ENCODE measurements at regions not wholly inside any gene's neighbourhood (a gene's known extent, or its start where the extent isn't known, plus 50 kb on each side); places are given as distances from the start of the nearest gene placed in this dataset.

- no peak for DNase-seq
- peaks cover 14% of the 10 kb centered on the region for H3K4me1 Mint-ChIP-seq
- no peak overlapping the region for H3K27ac Mint-ChIP-seq
- ChIA-PET CTCF (no interaction called here), POLR2A (no interaction called here)
- H3K27me3 Mint-ChIP-seq = no peaks in the 10 kb centered on the region
- H3K4me3 Mint-ChIP-seq = no peak overlapping the region
- peaks cover 9% of the 10 kb centered on the region for H3K9me3 Mint-ChIP-seq
- H3K36me3 Mint-ChIP-seq (ENCODE audit: low read depth) = peaks cover 6% of the 10 kb centered on the region
Measured at GRCh38 chr5:56487528-56488115, 254.5 kb upstream of the ANKRD55 start.

DNA sequence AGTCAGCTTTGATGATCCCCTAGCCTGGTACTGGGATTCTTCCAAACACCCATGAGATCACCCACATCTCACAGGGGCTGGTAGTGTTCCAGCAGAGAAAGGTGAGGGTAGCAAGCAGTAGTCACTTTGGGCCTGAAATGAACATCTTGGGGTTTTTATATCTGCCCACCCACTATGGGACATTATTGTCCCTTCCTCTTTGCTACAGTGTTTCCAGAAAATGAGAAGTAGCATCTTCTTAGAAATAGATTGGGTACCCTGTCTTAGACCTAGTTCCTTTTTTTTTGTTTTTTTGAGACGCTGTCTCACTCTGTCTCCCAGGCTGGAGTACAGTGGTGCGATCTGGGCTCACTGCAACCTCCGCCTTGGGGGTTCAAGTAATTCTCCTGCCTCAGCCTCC lies 249.2 kb upstream of the ANKRD55 start:
- DNase-seq = no peak
- peaks cover 44% of the 10 kb centered on the region for H3K4me1 Mint-ChIP-seq
- CTCF ChIA-PET = interaction anchor here (1.0 to 1.5 kb wide), 3 partner anchors 212 to 355 kb away, joined by 3 to 4 read pairs (median 3); no protein-coding TSS in a partner anchor
- no peak overlapping the region for H3K4me3 Mint-ChIP-seq
- H3K27ac Mint-ChIP-seq = peak overlapping the region; percentile 53
- peaks cover 4% of the 10 kb centered on the region for H3K9me3 Mint-ChIP-seq
- H3K27me3 Mint-ChIP-seq = no peaks in the 10 kb centered on the region
- peaks cover 6% of the 10 kb centered on the region for H3K36me3 Mint-ChIP-seq (ENCODE audit: low read depth)
- POLR2A ChIA-PET = interaction anchor here (3.7 kb wide), 1 partner anchor 333 kb away, joined by 24 read pairs; the partner anchor contains the start of gene MAP3K1

DNA sequence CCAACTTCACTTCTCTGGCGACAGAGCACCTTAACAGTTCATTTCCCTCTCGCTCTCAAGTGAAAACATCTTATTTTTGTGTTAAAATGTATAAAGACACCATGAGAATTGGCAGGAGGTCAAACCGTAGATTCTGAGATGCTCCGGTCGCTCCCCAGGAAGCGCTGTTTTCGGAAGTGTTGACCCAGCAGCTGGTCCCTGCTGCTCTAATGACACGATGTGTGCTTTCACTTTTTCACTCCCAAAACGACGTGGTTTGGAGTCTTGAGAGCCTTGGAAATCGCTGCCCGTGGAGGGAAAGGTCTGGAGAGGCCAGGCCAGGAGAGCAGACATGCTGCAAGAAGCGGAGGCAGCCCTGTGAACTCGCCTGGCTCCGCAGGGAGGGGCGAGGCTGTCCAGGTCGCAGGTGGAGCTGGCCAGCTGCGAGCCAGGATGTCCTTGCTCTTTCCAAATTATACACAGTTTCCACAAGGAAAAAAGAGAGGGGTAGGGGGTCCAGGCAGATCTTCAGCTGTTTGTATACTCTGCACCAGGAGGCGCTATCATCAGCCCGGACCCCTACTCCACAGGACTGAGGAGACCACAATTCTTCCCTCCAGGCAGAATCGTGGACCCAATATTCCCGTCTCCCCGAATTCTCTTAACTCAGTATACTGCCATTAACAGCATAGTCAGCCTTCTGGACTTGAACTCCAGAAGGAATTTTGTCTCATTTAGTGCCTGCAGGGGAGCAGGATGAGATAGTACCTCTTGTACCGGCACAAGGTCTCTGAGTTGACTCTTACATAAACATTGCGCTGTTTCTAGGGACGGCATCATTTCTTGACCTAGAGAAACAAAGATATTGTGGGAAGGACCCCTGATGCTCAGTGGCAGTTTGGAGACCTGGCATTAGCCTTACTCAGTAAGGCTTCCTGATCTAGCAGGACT lies 248.6 kb upstream of the ANKRD55 start:
- peaks cover 1% of the 10 kb centered on the region for H3K9me3 Mint-ChIP-seq
- ChIA-PET CTCF (interaction anchor here (1.0 to 1.5 kb wide), 5 partner anchors 211 to 356 kb away, joined by 3 to 4 read pairs (median 3); no protein-coding TSS in a partner anchor), POLR2A (interaction anchor here (0.7 to 4.9 kb wide), 12 partner anchors 10 to 357 kb away, joined by 3 to 34 read pairs (median 8); partner anchors contain the start of gene MAP3K1)
- H3K27me3 Mint-ChIP-seq = no peaks in the 10 kb centered on the region
- peaks cover 2% of the 10 kb centered on the region for H3K36me3 Mint-ChIP-seq (ENCODE audit: low read depth)
- H3K27ac Mint-ChIP-seq = peak overlapping the region; percentile 84
- H3K4me1 Mint-ChIP-seq = peaks cover 50% of the 10 kb centered on the region
- peak; percentile 30 for DNase-seq
- H3K4me3 Mint-ChIP-seq = peak overlapping the region; percentile 77

GRCh38 chr5:56480705-56481427 lies 247.7 kb upstream of the ANKRD55 start:
- Mint-ChIP-seq H3K4me1 (peaks cover 56% of the 10 kb centered on the region), H3K27ac (peak overlapping the region; percentile 96), H3K36me3 (ENCODE audit: low read depth) (no peaks in the 10 kb centered on the region), H3K27me3 (no peaks in the 10 kb centered on the region), H3K9me3 (no peaks in the 10 kb centered on the region), H3K4me3 (peak overlapping the region; percentile 77)
- ChIA-PET POLR2A (interaction anchor here (0.8 to 4.9 kb wide), 26 partner anchors 11 to 357 kb away, joined by 3 to 34 read pairs (median 4); partner anchors contain the start of gene MAP3K1), CTCF (interaction anchor here (0.7 to 3.5 kb wide), 14 partner anchors 152 to 545 kb away, joined by 3 to 16 read pairs (median 3); no protein-coding TSS in a partner anchor)
- DNase-seq = peak; percentile 34

DNA sequence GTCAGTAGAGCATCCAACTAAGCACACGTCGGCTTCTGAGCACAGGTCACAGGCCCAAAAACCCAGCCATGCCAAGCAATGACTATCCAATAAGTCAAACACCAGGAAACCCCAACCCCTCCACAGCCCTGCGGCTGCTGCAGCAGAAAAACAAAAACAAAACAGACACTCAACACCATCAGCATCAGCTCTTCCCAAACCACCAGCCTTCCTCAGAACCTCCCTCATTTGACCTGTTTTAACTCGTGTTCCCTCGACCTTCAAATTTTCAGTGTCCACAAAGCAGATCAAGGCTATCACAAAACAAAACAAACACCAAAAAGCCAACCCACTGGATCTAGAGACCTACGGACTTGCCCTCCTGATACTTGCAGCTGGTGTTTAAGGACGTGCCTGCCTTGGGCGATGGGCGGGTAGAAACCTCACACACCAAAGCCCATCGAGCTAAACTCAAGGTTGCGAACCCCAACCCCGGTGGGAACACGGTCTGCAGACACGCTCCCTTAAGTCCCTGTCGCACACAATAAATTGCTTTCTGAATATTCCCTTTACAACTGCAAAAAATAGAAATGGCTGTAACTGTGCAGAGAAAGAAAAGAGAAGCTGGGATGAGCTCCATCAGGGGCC lies 247.1 kb upstream of the ANKRD55 start:
- Mint-ChIP-seq H3K9me3 (no peaks in the 10 kb centered on the region), H3K27ac (peak overlapping the region; percentile 96), H3K36me3 (ENCODE audit: low read depth) (no peaks in the 10 kb centered on the region), H3K27me3 (no peaks in the 10 kb centered on the region), H3K4me1 (peaks cover 57% of the 10 kb centered on the region), H3K4me3 (peak overlapping the region; percentile 66)
- ChIA-PET CTCF (interaction anchor here (0.7 to 3.5 kb wide), 11 partner anchors 152 to 544 kb away, joined by 3 to 16 read pairs (median 3); no protein-coding TSS in a partner anchor), POLR2A (interaction anchor here (0.8 to 4.9 kb wide), 27 partner anchors 11 to 358 kb away, joined by 3 to 34 read pairs (median 5); partner anchors contain the start of gene MAP3K1)
- peak; percentile 63 for DNase-seq

DNA sequence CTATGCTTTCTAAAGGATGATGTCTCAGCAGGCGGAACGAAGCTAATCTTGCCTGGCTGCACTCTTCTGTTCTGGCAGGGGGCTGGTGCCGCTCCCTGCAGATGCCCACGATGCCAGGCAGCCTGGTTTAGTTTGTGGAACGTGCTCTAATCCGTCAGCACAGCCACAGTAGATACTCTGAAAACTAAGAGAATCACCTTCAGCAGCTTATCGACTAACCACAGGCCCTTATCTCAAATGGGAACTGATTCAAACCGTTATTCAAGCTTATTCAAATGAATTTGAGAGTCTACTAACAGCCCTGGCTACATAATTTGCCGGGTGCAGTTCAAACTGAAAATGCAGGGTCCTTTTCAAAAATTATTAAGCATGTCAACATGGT lies 246.6 kb upstream of the ANKRD55 start:
- peaks cover 57% of the 10 kb centered on the region for H3K4me1 Mint-ChIP-seq
- H3K27me3 Mint-ChIP-seq = no peaks in the 10 kb centered on the region

DNA sequence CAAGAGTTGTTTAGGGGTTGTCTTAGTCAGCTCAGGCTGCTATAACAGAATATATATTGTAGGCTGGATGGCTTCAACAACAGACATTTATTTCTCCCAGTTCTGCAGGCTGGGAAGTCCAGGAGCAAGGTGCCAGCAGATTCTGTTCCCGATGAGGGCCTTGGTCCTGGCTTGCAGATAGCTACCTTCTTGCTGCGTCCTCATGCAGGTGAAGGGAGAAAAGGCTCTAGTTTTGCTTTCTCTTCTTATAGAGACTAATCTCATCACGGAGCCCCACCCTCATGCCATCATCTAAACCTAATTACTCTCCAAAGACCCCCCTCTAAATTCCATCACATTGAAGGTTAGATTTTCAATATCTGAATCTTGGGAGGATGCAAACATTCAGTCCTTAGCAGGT lies 246.0 kb upstream of the ANKRD55 start:
- Mint-ChIP-seq H3K27me3 (no peaks in the 10 kb centered on the region), H3K36me3 (ENCODE audit: low read depth) (no peaks in the 10 kb centered on the region), H3K27ac (peak overlapping the region; percentile 96), H3K4me3 (peak overlapping the region; percentile 66), H3K4me1 (peaks cover 57% of the 10 kb centered on the region), H3K9me3 (no peaks in the 10 kb centered on the region)
- peak; percentile 22 for DNase-seq
- CTCF ChIA-PET = interaction anchor here (0.9 to 3.5 kb wide), 5 partner anchors 134 to 359 kb away, joined by 3 to 16 read pairs (median 9); no protein-coding TSS in a partner anchor
- POLR2A ChIA-PET = interaction anchor here (0.6 to 4.9 kb wide), 20 partner anchors 10 to 485 kb away, joined by 3 to 34 read pairs (median 8); partner anchors contain the start of gene MAP3K1

More for the DNA sequence above, 246.6 kb upstream of the ANKRD55 start:
- POLR2A ChIA-PET = interaction anchor here (1.0 to 4.9 kb wide), 24 partner anchors 10 to 359 kb away, joined by 3 to 34 read pairs (median 7); partner anchors contain the start of gene MAP3K1
- no peaks in the 10 kb centered on the region for H3K36me3 Mint-ChIP-seq (ENCODE audit: low read depth)
- peak overlapping the region; percentile 66 for H3K4me3 Mint-ChIP-seq
- no peaks in the 10 kb centered on the region for H3K9me3 Mint-ChIP-seq
- CTCF ChIA-PET = interaction anchor here (0.8 to 3.5 kb wide), 9 partner anchors 133 to 543 kb away, joined by 3 to 16 read pairs (median 4); no protein-coding TSS in a partner anchor
- H3K27ac Mint-ChIP-seq = peak overlapping the region; percentile 96
- peak; percentile 31 for DNase-seq

DNA sequence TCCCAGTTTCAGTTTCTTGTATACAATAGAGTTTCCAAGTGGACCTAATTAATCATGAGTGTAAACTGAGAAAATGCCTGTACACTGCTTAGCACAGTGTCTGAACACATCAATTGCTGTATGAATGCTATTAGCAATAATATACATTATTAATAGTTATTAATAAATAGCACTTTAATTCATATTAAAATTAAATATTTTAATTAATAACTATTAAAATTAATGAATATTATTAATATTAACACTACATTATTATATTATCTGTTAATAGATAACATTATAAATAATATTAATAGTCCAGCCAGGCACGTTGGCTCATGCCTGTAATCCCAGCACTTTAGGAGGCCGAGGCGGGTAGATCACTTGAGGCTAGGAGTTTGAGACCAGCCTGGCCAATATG lies 244.9 kb upstream of the ANKRD55 start:
- no peak overlapping the region for H3K27ac Mint-ChIP-seq
- no peaks in the 10 kb centered on the region for H3K36me3 Mint-ChIP-seq (ENCODE audit: low read depth)
- H3K27me3 Mint-ChIP-seq = no peaks in the 10 kb centered on the region
- no peak for DNase-seq
- POLR2A ChIA-PET = interaction anchor here (0.8 to 4.9 kb wide), 5 partner anchors 9 to 341 kb away, joined by 3 to 34 read pairs (median 12); no protein-coding TSS in a partner anchor
- no peak overlapping the region for H3K4me3 Mint-ChIP-seq
- CTCF ChIA-PET = interaction anchor here (1.3 to 3.5 kb wide), 3 partner anchors 10 to 360 kb away, joined by 5 to 16 read pairs (median 15); no protein-coding TSS in a partner anchor
- H3K4me1 Mint-ChIP-seq = peaks cover 57% of the 10 kb centered on the region
- H3K9me3 Mint-ChIP-seq = no peaks in the 10 kb centered on the region

GRCh38 chr5:56476487-56476856 lies 243.3 kb upstream of the ANKRD55 start:
- Mint-ChIP-seq H3K36me3 (ENCODE audit: low read depth) (no peaks in the 10 kb centered on the region), H3K27ac (no peak overlapping the region), H3K4me3 (no peak overlapping the region), H3K27me3 (no peaks in the 10 kb centered on the region), H3K4me1 (peaks cover 43% of the 10 kb centered on the region), H3K9me3 (no peaks in the 10 kb centered on the region)
- DNase-seq = no peak
- CTCF ChIA-PET = interaction anchor here (0.9 to 1.7 kb wide), 2 partner anchors 362 to 433 kb away, joined by 3 read pairs; partner anchors contain the start of gene SETD9
- POLR2A ChIA-PET = interaction anchor here (1.3 to 4.9 kb wide), 2 partner anchors 147 to 148 kb away, joined by 5 to 34 read pairs; no protein-coding TSS in a partner anchor

- no peak overlapping the region for H3K4me3 Mint-ChIP-seq
- ChIA-PET CTCF (interaction anchor here (0.9 to 1.7 kb wide), 2 partner anchors 363 to 434 kb away, joined by 3 read pairs; partner anchors contain the start of gene SETD9), POLR2A (interaction anchor here (1.3 kb wide), 1 partner anchor 147 kb away, joined by 5 read pairs; no protein-coding TSS in a partner anchor)
- DNase-seq = no peak
- no peaks in the 10 kb centered on the region for H3K9me3 Mint-ChIP-seq
- H3K36me3 Mint-ChIP-seq (ENCODE audit: low read depth) = no peaks in the 10 kb centered on the region
- peaks cover 38% of the 10 kb centered on the region for H3K4me1 Mint-ChIP-seq
- no peak overlapping the region for H3K27ac Mint-ChIP-seq
- H3K27me3 Mint-ChIP-seq = no peaks in the 10 kb centered on the region
Measured at GRCh38 chr5:56475689-56476486, 242.8 kb upstream of the ANKRD55 start.

DNA sequence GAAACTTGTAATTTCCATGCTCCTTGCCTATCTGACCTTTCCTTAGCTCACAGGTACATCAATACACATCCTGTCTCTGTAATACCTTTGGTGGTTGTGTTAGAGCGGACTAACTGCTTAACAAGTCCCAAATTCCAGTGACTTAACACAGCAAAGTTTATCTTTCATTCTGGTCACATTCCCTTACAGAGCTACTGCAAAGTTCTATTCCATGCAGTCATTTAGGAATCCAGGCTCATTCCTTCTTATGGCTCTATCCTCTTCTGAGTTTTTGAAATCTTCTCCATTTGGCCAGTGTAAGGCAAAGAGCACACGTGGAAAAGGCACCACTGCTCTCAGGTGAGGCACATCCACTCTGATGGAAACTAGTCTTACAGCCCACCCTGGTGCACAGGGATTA lies 238.6 kb upstream of the ANKRD55 start:
- ChIA-PET POLR2A (interaction anchor here (1.3 kb wide), 1 partner anchor 366 kb away, joined by 3 read pairs; no protein-coding TSS in a partner anchor), CTCF (no interaction called here)
- no peaks in the 10 kb centered on the region for H3K9me3 Mint-ChIP-seq
- H3K4me1 Mint-ChIP-seq = peaks cover 7% of the 10 kb centered on the region
- no peak overlapping the region for H3K27ac Mint-ChIP-seq
- H3K36me3 Mint-ChIP-seq (ENCODE audit: low read depth) = no peaks in the 10 kb centered on the region
- no peak for DNase-seq
- no peak overlapping the region for H3K4me3 Mint-ChIP-seq
- H3K27me3 Mint-ChIP-seq = peaks cover 3% of the 10 kb centered on the region
